ENCODE measurements at regions not wholly inside any gene's neighbourhood (a gene's known extent, or its start where the extent isn't known, plus 50 kb on each side); places are given as distances from the start of the nearest gene placed in this dataset.
"Not testable (repeated sequence)": the region's sequence is repeated elsewhere in the genome, so short reads cannot be mapped to it uniquely, and the experiment has no call there.

DNA sequence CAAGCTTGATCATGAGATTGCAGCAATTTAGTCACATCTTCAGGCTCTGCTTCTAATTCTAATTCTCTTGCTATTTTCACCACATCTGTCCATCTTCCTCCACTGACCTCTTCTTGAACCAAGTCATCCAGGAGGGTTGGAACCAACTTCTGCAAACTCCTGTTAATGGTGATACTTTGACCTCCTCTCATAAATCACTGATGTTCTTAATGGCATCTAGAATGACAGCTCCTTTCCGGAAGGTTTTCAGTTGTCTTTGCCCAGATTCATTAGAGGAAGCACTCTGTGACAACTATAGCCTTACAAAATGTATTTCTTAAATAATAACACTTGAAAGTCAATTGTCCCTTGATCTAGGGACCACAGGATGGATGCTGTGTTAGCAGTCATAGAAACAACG is 136.2 kb downstream of the IGLL1 start:
- not testable (repeated sequence) for H3K9me3 Mint-ChIP-seq; H3K4me3 Mint-ChIP-seq; H3K27ac Mint-ChIP-seq; H3K27me3 Mint-ChIP-seq; H3K4me1 Mint-ChIP-seq (ENCODE audit: low read depth); H3K36me3 Mint-ChIP-seq (ENCODE audit: low read depth)

DNA sequence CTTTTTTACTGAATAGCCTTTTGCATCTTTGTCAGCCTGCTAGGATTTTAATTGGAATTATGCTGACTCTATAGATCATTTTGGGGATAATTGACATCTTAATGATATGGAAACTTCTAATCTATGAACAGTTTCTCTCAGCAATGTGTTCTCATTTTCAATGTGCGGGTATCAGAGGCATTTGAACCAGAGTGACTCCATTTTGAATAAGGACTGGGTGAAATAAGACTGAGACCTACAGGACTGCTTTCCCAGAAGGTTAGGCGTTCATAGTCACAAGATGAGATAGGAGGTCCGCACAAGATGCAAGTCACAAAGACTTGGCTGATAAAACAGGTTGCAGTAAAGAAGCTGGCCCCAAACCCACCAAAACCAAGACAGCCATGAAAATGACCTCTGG is 140.5 kb downstream of the IGLL1 start:
- not testable (repeated sequence) for H3K4me1 Mint-ChIP-seq (ENCODE audit: low read depth); H3K36me3 Mint-ChIP-seq (ENCODE audit: low read depth); H3K4me3 Mint-ChIP-seq; H3K9me3 Mint-ChIP-seq; H3K27me3 Mint-ChIP-seq; H3K27ac Mint-ChIP-seq

DNA sequence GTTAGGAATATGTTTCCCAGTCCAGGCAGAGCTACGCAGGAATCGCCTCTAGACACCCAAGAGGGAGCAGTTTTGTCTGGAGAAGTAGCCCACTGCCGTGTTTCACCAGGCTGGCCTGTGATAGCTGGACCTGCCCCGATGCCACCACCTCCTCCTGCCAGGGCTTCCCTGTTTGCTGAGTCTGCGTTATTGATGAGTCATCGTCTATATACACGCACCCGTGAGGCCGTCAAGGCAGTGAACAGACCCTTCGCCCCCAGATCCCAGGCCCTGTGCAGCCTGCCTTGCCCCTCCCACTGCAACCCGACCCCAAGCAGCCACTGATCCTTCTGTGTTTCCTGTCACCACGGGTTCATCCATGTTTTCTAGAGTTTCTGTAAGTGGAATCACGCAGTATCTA is 141.9 kb downstream of the IGLL1 start:
- H3K27me3 Mint-ChIP-seq = peaks cover 8% of the 10 kb centered on the region
- H3K9me3 Mint-ChIP-seq = no peaks in the 10 kb centered on the region
- peaks cover 3% of the 10 kb centered on the region for H3K4me1 Mint-ChIP-seq (ENCODE audit: low read depth)
- no peaks in the 10 kb centered on the region for H3K36me3 Mint-ChIP-seq (ENCODE audit: low read depth)
- H3K27ac Mint-ChIP-seq = no peak overlapping the region
- no peak overlapping the region for H3K4me3 Mint-ChIP-seq

DNA sequence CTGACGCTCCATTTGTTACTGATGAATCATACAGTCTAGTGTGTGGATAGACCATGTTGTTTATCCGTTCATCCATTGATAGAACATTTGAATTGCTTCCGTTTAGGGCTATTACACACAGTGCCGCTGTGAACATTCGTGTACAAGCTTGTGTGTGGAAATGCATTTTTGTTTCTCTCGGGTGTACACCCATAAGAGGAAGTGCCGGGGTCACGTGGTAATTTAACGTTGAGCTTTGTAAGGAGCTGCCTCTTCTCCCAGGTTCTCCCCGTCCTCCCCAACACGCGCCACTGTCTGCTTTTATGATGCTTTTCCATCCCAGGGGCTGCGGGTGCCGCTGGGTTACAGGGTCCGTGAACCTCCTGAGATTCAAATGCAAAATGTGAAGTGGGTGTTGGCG is 142.3 kb downstream of the IGLL1 start:
- Mint-ChIP-seq H3K9me3 (no peaks in the 10 kb centered on the region), H3K27ac (no peak overlapping the region), H3K27me3 (peaks cover 8% of the 10 kb centered on the region), H3K4me3 (no peak overlapping the region), H3K4me1 (ENCODE audit: low read depth) (peaks cover 7% of the 10 kb centered on the region), H3K36me3 (ENCODE audit: low read depth) (no peaks in the 10 kb centered on the region)

DNA sequence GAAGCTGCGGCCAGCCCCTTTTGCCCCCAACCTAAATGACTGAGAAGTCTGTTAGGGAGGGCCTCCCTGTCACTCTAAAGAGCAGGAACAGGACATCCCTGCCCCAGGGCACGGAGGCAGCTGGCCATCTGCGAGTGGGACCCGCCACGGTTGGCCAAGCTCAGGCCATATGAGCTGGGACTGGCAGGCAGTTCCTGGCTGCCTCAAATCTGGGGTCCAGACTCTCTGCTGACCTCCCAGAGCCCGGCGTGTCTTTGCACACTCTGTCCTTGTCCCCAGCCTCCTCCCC is 143.0 kb downstream of the IGLL1 start:
- not testable (repeated sequence) for H3K27me3 Mint-ChIP-seq; H3K27ac Mint-ChIP-seq; H3K9me3 Mint-ChIP-seq; H3K4me1 Mint-ChIP-seq (ENCODE audit: low read depth); H3K36me3 Mint-ChIP-seq (ENCODE audit: low read depth); H3K4me3 Mint-ChIP-seq

DNA sequence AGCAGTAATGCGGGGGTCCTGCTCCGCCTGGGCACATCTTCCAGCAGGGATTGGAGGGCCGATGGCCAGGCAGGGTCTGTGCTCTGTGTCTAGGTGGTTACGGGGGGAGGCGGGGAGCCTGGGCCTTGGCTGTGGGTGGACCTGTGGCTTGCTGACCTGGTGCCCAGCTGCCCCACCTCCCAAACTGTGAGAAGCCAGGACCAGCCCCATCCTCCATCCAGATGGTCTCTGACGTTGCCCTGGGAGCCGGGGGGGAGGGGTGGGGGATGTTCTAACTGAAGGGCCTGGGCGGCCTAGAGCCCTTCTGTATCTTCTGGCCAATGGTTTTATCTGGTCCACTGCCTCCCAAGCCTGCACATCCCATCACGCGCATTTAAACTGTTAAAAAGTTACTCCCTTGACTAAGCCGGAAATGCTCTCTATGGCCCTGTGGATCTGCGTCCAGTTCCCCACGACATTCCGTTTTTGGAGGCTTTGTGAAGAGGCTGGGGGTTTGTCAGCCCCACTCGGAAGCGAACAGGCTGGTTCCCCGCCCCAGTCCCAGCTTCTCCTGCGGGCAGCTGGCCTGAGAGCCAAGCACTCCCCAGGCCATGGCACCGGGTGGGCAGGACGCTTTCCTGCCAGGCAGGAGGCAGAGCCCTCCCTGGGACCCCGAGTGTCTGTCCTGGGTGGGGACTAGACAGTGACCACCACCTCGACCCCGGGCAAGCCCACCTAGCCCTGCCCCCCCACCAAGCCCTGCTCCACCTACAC is 143.6 kb downstream of the IGLL1 start:
- not testable (repeated sequence) for H3K4me1 Mint-ChIP-seq (ENCODE audit: low read depth); H3K27ac Mint-ChIP-seq; H3K9me3 Mint-ChIP-seq; H3K27me3 Mint-ChIP-seq; H3K36me3 Mint-ChIP-seq (ENCODE audit: low read depth); H3K4me3 Mint-ChIP-seq

DNA sequence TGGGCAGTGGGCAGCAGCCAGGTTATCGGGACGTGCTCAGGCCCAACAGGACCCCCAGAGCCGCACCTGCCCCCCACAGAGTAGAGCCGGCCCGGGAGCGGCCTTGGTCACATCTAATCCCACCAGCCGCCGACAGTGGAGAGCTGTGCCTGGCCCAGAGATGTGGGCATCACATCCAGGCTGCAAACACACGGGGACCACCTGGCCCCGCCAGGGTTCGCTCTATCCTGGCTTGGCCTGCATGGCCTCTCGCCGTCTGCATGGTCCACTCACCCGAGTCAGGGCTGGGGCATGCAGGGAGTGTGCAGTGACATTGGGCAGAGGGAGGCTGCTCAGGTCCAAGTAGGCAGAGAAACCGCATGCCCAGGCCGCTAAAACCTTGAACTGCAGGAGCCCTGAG is 144.9 kb downstream of the IGLL1 start:
- H3K27me3 Mint-ChIP-seq; H3K27ac Mint-ChIP-seq; H3K4me3 Mint-ChIP-seq; H3K9me3 Mint-ChIP-seq; H3K4me1 Mint-ChIP-seq (ENCODE audit: low read depth); H3K36me3 Mint-ChIP-seq (ENCODE audit: low read depth): not testable (repeated sequence)

DNA sequence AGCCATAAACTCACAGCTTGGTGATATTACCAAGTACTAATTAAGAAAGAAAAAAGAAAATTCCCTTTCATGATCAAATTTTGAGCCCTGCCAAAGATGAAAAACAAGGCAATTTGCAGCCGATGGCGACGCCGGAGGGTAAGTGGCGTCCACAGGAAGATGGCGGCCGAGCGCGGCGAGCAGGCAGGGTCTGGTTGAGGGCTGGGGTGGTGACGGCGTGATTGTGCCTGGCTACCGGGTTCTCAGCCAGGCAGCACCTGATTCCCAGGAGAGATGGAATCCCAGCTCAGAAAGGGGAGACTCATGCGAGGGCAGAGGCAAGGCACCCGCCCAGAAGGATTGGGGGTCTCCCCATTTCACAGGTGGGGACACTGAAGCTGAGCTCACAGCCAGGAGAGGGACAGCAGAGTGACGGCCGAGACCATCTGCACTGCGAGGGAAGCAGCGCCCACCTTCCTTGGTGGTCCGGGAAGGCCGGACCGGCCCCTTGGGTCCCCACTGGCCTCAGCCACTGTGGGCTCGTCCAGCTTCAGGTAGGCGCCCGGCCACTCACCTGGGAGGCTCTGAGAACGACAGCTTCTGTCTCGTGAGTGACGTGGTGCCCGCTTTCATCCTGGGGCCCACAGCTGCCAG is 145.8 kb downstream of the IGLL1 start:
- H3K27me3 Mint-ChIP-seq; H3K27ac Mint-ChIP-seq; H3K4me1 Mint-ChIP-seq (ENCODE audit: low read depth); H3K4me3 Mint-ChIP-seq: not testable (repeated sequence)
- peaks cover 12% of the 10 kb centered on the region for H3K9me3 Mint-ChIP-seq
- peaks cover 11% of the 10 kb centered on the region for H3K36me3 Mint-ChIP-seq (ENCODE audit: low read depth)

DNA sequence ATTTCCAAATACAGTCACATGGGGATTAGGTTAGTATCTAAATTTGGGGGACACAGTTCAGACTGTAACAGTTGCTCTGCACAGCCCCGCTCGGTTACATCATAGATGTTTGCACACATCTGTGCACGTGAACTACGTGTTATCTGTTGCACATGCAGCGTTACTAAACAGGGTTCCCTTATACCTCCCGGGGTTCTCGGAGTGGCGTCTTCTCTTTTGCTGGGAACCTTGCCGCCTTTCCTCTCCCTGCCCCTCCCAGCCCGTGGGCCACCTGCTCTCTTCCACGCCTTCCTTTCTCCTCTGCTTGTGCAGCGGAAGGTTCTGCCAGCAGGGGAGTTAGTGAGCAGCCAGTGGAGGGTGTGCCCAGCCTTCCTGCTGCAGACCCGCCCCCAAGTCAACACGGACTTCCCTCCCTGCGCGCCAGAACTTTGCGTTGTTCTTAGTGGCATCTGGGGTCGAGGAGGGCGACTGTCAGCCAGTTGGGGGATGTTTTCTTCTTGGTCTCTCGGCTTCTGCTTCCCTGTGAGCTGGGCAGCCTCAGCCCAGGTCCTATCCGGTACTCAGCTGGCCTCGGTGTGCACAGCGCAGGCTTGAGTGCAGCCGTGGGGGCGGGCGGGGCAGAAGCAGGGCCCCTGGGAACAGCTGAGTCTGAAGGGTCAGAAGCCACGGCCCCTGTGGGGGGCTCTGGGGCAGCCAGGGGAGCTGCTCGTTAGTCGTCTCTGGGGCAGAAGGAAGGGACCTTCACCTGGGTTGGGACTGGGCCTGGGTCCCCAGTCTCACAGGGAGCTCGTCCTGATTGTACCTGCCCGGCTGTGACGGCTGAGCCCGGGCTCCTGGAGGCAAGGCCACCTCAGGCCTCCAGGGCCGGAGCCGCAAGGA is 146.7 kb downstream of the IGLL1 start:
- peaks cover 12% of the 10 kb centered on the region for H3K9me3 Mint-ChIP-seq
- peak overlapping the region; percentile 49 for H3K4me3 Mint-ChIP-seq
- H3K27me3 Mint-ChIP-seq; H3K4me1 Mint-ChIP-seq (ENCODE audit: low read depth); H3K27ac Mint-ChIP-seq: not testable (repeated sequence)
- peaks cover 11% of the 10 kb centered on the region for H3K36me3 Mint-ChIP-seq (ENCODE audit: low read depth)

DNA sequence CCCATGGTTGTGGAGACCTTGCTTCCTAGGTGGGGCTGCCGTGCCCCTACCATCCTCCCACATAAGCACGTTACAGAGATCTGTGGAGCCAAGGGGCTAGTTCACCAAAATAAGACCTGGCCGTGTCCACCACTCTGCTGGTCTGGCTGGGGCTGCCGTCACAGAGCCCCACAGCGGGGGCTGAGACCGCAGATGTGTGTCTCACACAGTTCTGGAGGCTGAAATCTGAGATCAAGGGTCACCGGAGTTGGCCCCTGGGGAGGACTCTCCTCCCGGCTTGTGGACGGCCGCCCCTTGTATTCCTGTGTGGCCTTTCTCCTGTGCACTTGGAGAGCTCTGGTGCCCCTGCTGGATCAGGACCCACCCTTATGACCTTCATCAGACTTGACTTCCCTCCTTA is 147.4 kb downstream of the IGLL1 start:
- not testable (repeated sequence) for H3K27ac Mint-ChIP-seq; H3K4me1 Mint-ChIP-seq (ENCODE audit: low read depth); H3K27me3 Mint-ChIP-seq
- peaks cover 12% of the 10 kb centered on the region for H3K9me3 Mint-ChIP-seq
- H3K4me3 Mint-ChIP-seq = peak overlapping the region; percentile 49
- peaks cover 11% of the 10 kb centered on the region for H3K36me3 Mint-ChIP-seq (ENCODE audit: low read depth)

DNA sequence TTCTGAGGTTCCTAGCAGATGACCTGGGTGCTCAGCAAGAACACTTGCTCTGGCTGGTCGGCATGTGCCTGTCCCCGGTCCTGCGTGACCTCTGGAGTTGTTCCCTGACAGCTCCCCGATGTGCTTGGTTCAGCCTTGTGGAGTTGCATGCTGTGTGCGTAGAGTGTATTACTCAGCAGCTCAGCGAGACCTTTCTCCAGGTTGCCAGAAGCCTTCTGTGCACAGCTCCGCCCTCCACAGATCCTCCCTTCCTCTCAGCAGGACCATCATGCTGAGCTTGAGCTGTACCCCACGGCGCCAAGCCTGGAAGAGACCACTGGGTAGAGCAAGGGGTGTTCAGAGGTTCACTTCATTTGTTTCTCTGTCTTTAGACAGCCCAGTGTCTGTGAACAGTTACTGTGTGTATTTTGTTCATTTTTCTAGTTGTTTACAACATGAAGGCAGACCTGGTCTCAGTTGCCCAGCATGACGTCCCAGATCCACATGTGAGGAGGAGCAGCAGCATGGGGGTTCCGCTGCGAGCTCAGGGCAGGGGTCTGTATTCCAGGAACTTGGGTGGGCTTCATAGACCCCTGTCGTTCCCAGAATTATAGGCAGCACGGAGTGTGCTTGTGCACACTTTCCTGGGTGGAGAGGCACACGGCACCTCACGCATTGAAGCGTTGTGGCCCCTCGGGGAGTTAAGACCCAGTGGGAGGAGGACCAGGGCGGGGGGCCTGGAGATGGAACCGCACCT is 148.6 kb downstream of the IGLL1 start:
- H3K4me1 Mint-ChIP-seq (ENCODE audit: low read depth) = peaks cover 10% of the 10 kb centered on the region
- H3K9me3 Mint-ChIP-seq = peaks cover 12% of the 10 kb centered on the region
- no peak overlapping the region for H3K4me3 Mint-ChIP-seq
- peaks cover 11% of the 10 kb centered on the region for H3K36me3 Mint-ChIP-seq (ENCODE audit: low read depth)
- no peak overlapping the region for H3K27ac Mint-ChIP-seq
- peaks cover 3% of the 10 kb centered on the region for H3K27me3 Mint-ChIP-seq

DNA sequence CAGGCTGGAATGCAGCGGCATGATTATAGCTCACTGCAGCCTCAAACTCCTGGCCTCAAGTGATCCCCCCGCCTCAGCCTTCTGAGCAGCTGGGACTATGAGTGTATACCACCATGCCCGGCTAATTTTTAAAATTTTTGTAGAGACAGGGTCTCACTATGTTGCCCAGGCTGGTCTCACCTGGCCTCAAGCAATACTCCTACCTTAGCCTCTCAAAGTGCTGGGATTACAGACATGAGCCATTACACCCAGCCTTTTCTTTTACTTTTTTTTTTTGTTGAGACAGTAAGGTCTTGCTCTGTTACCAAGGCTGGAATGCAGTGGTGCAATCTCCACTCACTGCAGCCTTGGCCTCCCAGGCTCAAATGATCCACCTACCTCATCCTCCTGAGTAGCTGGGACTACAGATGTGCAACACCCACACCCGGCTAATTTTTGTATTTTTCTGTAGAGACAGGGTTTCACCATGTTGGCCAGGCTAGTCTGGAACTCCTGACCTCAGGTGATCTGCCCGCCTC is 155.5 kb downstream of the IGLL1 start:
- not testable (repeated sequence) for H3K36me3 Mint-ChIP-seq (ENCODE audit: low read depth); H3K4me3 Mint-ChIP-seq; H3K4me1 Mint-ChIP-seq (ENCODE audit: low read depth); H3K27ac Mint-ChIP-seq; H3K27me3 Mint-ChIP-seq; H3K9me3 Mint-ChIP-seq

DNA sequence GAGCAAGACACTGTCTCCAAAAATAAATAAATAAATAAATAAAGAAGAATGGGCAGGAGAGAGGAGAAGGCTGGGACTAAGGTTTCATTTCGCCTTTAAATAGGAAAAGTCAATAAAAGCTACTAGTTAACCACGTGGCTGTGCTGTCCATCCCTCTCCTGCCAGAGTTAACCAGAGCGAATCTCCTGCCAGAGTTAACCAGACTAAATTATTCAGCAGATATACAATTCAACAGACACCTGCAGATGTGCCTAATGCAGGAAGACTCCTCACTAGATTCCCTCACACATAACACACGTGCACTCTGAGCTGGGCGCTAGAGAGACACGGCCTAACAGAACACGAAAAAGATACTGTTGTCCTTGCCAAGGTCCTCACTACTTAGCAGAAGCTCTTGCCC is 156.1 kb downstream of the IGLL1 start:
- Mint-ChIP-seq H3K27me3 (no peaks in the 10 kb centered on the region), H3K4me3 (no peak overlapping the region), H3K9me3 (no peaks in the 10 kb centered on the region), H3K36me3 (ENCODE audit: low read depth) (no peaks in the 10 kb centered on the region), H3K27ac (no peak overlapping the region), H3K4me1 (ENCODE audit: low read depth) (peaks cover 10% of the 10 kb centered on the region)

DNA sequence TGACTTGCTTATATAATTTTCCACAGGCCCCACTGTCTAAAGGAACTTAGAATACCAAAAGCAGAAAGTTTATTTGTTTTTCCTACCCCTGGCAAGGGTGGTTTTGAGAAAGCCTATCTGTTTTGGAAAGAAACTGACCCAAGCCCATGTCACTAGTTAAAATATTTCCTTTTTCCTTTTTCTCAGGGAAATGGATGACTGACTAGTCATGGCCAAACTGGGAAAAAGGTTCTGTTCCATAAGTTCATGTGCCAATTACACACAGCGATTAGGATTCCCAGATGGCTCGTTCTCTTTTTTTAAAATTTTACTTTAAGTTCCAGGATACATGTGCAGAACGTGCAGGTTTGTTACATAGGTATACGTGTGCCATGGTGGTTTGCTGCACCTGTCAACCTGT is 157.8 kb downstream of the IGLL1 start:
- not testable (repeated sequence) for H3K27ac Mint-ChIP-seq; H3K4me3 Mint-ChIP-seq; H3K9me3 Mint-ChIP-seq; H3K27me3 Mint-ChIP-seq; H3K4me1 Mint-ChIP-seq (ENCODE audit: low read depth); H3K36me3 Mint-ChIP-seq (ENCODE audit: low read depth)

DNA sequence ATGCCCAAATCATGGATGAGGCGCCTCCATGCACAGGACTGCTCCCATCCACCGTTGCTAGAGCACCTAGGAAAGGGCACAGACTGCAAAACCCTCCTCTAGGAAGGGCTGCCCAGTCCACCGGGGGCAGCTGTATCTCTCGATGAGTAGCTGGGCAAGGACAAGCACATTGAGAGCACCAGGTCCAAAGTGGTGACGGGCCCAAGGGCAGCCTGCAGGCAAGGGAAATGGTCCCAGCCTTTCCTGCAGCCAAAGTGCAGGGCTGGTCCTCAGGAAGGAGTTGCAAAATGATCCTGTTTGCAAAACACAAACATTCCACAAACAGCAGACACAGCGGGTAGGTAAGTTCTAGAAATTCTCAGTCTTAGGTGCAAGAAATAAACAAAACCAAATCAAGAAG is 158.8 kb downstream of the IGLL1 start:
- H3K36me3 Mint-ChIP-seq (ENCODE audit: low read depth); H3K9me3 Mint-ChIP-seq; H3K27me3 Mint-ChIP-seq; H3K27ac Mint-ChIP-seq; H3K4me3 Mint-ChIP-seq; H3K4me1 Mint-ChIP-seq (ENCODE audit: low read depth): not testable (repeated sequence)

Data from stimulated activated naive CD8-positive, alpha-beta T cell treated with anti-CD3 and anti-CD28 coated beads, Interleukin-15, Interleukin-2, amounts not matched to agents 100 ng/mL and 50 ng/mL, for 24 hours (primary cell).